Stimulated activated CD8-positive, alpha-beta memory T cell treated with anti-CD3 and anti-CD28 coated beads, Interleukin-7, amount 100 ng/mL, for 1 hour (primary cell): ENCODE measurements at regions not wholly inside any gene's neighbourhood (a gene's known extent, or its start where the extent isn't known, plus 50 kb on each side); places are given as distances from the start of the nearest gene placed in this dataset.

Experiments used
- DNase-seq, 2 donors: peaks; one replicate each; pipeline ENCODE4 v3.0.0-alpha.2; 2020; ENCODE audit warnings: low read depth in 2 of 2

GRCh38 chrY:21174697-21175463, 336.3 kb upstream of the RBMY1B start:
- no peak for DNase-seq

GRCh38 chrY:21175505-21175904, 335.6 kb upstream of the RBMY1B start:
- no peak for DNase-seq

- no peak for DNase-seq
Measured at GRCh38 chrY:21177306-21177800, 333.8 kb upstream of the RBMY1B start.

- DNase-seq = no peak
Measured at GRCh38 chrY:21178281-21178680, 332.9 kb upstream of the RBMY1B start.

DNA sequence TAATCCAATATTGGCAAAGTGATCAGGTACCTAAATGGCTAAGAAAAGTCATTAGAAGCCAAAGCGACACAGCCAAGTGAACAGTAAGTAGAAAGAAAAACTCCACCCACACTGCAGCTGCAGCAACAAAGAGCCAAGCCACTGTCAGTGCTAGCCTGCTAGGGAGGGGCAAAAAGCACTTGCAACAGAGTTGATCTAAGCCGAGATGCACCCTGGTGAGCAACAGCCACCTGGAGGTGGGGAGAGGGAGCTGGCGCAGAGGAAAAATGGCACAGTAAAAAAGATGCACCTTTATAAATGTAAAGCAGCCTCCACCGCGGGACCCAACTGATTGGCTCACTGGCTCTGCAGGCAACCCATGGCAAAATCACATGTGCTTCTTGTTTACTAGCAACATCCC, 330.2 kb upstream of the RBMY1B start:
- peak in 1 of 2 donors; percentile 5 for DNase-seq

DNA sequence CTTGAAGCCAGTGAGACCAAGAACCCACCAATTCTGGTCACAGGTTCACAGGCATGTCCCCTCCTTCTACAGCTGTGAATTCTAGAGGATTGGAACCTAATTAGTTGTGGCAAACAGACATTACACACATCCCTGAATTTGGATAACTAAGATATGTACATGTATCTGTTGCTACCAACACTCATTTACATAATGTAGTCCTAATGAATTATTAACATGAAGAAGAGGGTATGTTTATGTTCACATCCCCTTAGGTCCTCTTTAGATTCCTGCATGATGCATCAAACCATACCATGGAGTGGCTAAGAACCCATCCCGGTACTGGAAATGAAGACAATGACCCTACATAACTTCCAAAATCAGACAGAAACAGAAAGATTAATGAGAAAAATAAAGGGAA, 326.9 kb upstream of the RBMY1B start:
- DNase-seq = no peak

DNA sequence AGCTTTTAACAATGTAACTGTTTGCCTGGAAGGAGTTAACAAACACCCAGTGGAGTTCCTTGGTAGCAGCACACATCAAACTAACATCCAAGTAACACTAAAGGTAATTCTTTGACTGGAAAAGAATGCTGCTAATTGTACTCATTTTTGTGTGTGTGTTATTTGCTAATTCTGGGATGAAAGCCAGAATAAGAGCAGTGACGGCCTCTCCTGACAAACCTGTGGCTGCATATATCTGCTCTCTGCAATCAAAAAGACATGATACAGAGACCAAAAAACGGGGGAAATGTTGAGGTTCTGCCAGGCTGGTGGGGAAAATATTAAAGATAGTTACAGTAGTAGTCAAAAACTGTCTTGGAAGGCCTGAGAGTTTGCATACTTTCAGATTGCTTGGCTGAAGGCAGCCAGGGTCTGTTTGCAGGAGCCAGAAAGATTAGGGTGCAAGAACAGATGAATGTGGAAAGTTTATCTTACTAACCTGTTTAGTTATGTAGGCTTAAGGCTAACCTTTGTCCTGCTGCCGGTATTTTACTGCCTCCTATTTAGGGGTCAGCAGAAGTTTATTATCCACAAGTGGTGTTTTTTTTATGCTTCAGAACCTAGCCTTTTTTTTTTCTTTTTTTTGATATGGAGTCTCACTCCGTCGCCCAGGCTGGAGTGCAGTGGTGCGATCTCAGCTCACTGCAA, 325.6 kb upstream of the RBMY1B start:
- no peak for DNase-seq

- no peak for DNase-seq
Measured at GRCh38 chrY:21192694-21193093, 318.4 kb upstream of the RBMY1B start.

DNA sequence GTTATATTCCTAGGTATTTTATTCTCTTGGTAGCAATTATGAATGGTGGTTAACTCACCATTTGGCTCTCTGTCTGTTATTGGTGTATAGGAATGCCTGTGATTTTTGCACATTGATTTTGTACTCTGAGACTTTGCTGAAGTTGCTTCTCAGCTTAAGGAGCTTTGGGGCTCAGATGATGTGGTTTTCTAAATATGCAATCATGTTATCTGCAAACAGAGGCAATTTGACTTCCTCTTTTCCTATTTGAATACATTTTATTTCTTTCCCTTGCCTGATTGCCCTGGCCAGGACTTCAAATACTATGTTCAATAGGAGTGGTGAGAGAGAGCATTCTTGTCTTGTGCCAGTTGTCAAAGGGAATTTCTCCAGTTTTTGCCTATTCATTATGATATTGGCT, 310.9 kb upstream of the RBMY1B start:
- DNase-seq = no peak

- no peak for DNase-seq
Measured at GRCh38 chrY:21227849-21228248, 283.3 kb upstream of the RBMY1B start.

- DNase-seq = no peak
Measured at GRCh38 chrY:21240221-21240620, 270.9 kb upstream of the RBMY1B start.

DNA sequence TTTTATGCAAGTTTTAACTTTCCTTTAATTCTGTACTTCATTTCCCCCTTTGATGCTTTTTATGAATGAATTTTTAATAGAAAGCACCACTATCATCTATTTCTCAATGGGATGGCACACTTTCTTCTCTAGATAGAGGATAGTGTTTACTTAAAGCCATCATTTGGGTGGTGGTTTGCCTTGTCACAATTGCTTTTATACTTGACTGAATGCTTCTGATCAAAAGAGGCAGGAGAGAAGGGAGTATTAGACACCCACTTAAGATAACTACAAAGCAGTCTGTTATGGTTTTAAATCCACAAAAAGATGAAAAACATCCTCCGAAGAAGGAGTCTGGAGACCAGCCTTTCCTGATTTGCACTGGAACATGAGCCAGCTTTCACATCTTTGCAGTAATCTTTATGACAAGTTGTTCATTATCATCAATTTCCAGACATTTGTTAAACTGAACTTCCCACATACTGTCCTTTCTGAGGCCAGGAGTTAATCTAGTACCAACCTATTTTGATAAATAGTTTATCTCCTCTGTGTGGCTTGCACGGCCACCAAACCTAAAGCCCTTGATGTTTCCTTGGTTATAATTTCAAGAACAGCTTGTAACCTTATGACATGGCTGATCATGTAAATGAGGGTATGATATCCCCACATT, 270.4 kb upstream of the RBMY1B start:
- no peak for DNase-seq

- no peak for DNase-seq
Measured at GRCh38 chrY:21242793-21243192, 268.3 kb upstream of the RBMY1B start.

DNA sequence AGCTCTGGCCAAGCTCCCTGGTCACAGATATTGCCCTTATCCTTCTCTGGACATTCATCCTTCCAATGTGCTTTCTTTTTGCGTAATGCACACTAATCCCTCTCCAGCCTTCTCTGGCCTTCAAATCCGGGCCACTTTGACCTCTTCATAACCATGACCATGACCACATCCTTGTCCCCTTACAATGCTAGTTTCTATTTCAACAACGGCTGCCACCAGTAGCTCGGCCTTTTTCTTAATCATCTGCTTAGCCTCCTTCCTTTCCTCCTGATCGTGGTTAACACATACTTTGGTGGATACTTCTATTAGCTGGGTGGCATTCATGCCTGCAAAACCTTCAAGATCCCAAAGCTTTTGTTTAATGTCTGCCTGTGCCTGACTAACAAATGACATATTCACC, 264.4 kb upstream of the RBMY1B start:
- no peak for DNase-seq

GRCh38 chrY:21248591-21248990, 262.5 kb upstream of the RBMY1B start:
- no peak for DNase-seq

GRCh38 chrY:21253455-21254248, 257.5 kb upstream of the RBMY1B start:
- DNase-seq = no peak

DNA sequence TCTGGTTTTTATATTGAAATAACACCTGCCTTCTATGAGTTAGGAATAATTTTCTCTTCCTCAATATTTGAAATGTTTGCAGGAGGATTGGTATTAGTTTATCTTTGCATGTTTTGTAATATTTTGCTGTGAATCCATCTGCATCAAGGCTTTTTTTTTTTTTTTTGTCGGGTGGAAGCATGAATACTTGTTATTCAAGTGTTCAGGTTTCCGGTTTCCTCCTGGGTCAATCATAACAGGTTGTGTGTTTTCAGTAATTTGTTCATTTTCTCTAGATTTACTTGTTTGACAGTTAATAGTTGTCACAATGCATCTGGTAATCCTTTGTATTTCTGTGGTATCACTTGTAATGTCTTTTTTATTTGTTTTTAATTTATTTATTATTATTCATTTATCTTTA, 256.7 kb upstream of the RBMY1B start:
- DNase-seq = no peak

GRCh38 chrY:21256820-21257219, 254.3 kb upstream of the RBMY1B start:
- DNase-seq = no peak

- no peak for DNase-seq
Measured at GRCh38 chrY:21259707-21260106, 251.4 kb upstream of the RBMY1B start.

DNA sequence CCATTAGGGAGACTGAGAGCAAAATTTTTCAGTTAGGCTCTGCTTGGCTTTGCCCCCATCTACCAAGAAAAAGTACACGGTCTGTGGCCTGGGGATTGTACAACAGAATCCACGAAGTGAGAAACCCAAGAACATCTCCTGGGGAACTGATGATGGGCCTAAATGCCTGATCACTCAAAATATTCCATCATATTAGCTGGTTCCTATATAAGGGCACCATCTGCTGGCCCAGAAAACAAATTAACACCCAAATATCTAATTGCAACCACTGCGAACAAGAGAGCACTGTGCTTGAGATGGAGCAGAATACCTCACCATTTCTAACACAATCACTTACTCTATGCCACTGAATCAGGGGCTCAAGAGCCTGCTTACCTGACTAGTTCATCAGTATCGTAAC, 250.8 kb upstream of the RBMY1B start:
- DNase-seq = no peak

- DNase-seq = no peak
Measured at GRCh38 chrY:21261158-21261557, 250.0 kb upstream of the RBMY1B start.

DNA sequence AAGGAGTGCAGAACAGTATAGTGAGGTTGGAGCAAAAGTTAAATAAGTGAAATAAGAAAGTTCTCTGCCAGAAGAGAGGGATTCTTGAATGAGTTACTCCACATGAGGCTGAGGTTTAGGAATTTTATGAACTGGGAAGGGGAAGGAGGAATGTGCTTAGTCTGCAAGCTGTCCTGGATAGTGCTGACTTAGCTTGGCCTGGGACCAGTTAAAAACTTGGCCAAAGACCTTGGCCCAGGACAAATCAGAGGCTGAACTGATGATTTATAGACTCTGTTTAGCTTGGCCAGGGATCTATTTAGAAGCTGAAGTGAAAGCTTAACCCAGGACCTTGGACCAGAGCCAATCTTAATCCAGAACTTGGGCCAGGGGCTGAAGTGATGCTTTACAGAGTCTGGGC, 244.4 kb upstream of the RBMY1B start:
- no peak for DNase-seq
